Neuronal stem cell (in vitro differentiated cells): ENCODE measurements at regions not wholly inside any gene's neighbourhood (a gene's known extent, or its start where the extent isn't known, plus 50 kb on each side); places are given as distances from the start of the nearest gene placed in this dataset.

Source experiments
- DNase-seq: peaks from one replicate; pipeline ENCODE4 v3.0.0-alpha.2; 2013; ENCODE audit warnings: low spot score
- H2AFZ ChIP-seq: one replicate; pipeline ENCODE4 v1.6.1; 2013; ENCODE audit warnings: mild to moderate bottlenecking, low read length, inconsistent platforms
- H2AK5ac ChIP-seq: 2 replicates; pipeline ENCODE4 v1.6.1; 2013; ENCODE audit warnings: low read depth, mild to moderate bottlenecking, inconsistent platforms, low read length, moderate library complexity, mixed read lengths
- H2BK120ac ChIP-seq: 2 replicates; pipeline ENCODE4 v1.6.1; 2013; ENCODE audit warnings: low read depth, mild to moderate bottlenecking, inconsistent platforms, low read length, moderate library complexity, mixed read lengths
- H2BK12ac ChIP-seq: one replicate; pipeline ENCODE4 v1.6.1; 2013; ENCODE audit warnings: low read length, inconsistent platforms
- H2BK15ac ChIP-seq: 2 replicates; pipeline ENCODE4 v1.6.1; 2013; ENCODE audit warnings: mild to moderate bottlenecking, low read length, inconsistent platforms, mixed read lengths
- H2BK5ac ChIP-seq: one replicate; pipeline ENCODE4 v1.6.1; 2013; ENCODE audit warnings: inconsistent platforms, mild to moderate bottlenecking, low read length, moderate library complexity
- H3K14ac ChIP-seq: one replicate; pipeline ENCODE4 v1.6.1; 2013; ENCODE audit warnings: low read length, inconsistent platforms
- H3K18ac ChIP-seq: 2 replicates; pipeline ENCODE4 v1.6.1; 2013; ENCODE audit warnings: low read length, inconsistent platforms
- H3K23ac ChIP-seq: 2 replicates; pipeline ENCODE4 v1.6.1; 2013; ENCODE audit warnings: low read depth, mild to moderate bottlenecking, mixed read lengths, low read length, inconsistent platforms; ENCODE audit not compliant: poor library complexity
- H3K27ac ChIP-seq: replicated peaks from 3 replicates; pipeline ENCODE4 v1.5.1; 2013; ENCODE audit warnings: low read length, inconsistent platforms
- H3K27me3 ChIP-seq, 3 experiments: 2 replicates each; pipeline ENCODE4 v1.6.1; 2013; ENCODE audit warnings: low read length in 3 of 3, mild to moderate bottlenecking in 2 of 3, inconsistent platforms in 1 of 3, low read depth in 1 of 3, mixed read lengths in 1 of 3, moderate library complexity in 1 of 3; ENCODE audit not compliant: control insufficient read depth in 3 of 3, insufficient read depth in 3 of 3
- H3K36me3 ChIP-seq, 2 donors: replicated peaks in 1 of 2; 2 replicates each; pipeline ENCODE4 v1.6.1; 2013; ENCODE audit warnings: low read length in 2 of 2; ENCODE audit not compliant: control insufficient read depth in 2 of 2, insufficient read depth in 2 of 2
- H3K4ac ChIP-seq: 2 replicates; pipeline ENCODE4 v1.6.1; 2013; ENCODE audit warnings: inconsistent platforms, mild to moderate bottlenecking, low read length, moderate library complexity
- H3K4me1 ChIP-seq, 2 donors: 1 replicate in 1 of 2; 2 replicates in 1 of 2; pipeline ENCODE4 v1.6.1; 2013; ENCODE audit warnings: low read length in 2 of 2, low read depth in 1 of 2; ENCODE audit not compliant: control insufficient read depth in 2 of 2, insufficient read depth in 1 of 2
- H3K4me2 ChIP-seq: one replicate; pipeline ENCODE4 v1.6.1; 2013; ENCODE audit warnings: mild to moderate bottlenecking, low read length, inconsistent platforms; ENCODE audit not compliant: insufficient read depth, poor library complexity, severe bottlenecking
- H3K4me3 ChIP-seq, 2 donors: 2 replicates each; pipeline ENCODE4 v1.5.1; 2013; ENCODE audit warnings: low read length in 2 of 2, mild to moderate bottlenecking in 2 of 2, inconsistent platforms in 1 of 2, moderate library complexity in 1 of 2
- H3K79me1 ChIP-seq: one replicate; pipeline ENCODE4 v1.6.1; 2013; ENCODE audit warnings: low read depth, mild to moderate bottlenecking, inconsistent platforms, low read length, moderate library complexity
- H3K9ac ChIP-seq: one replicate; pipeline ENCODE4 v1.6.1; 2013; ENCODE audit warnings: mild to moderate bottlenecking, low read depth, low read length, inconsistent platforms; ENCODE audit not compliant: poor library complexity
- H3K9me3 ChIP-seq, 2 donors: replicated peaks in 1 of 2; 2 replicates each; pipeline versions ENCODE3 to v1.6.1; 2013; ENCODE audit warnings: low read length in 2 of 2, mild to moderate bottlenecking in 2 of 2, inconsistent platforms in 1 of 2, low read depth in 1 of 2, mixed read lengths in 1 of 2, moderate library complexity in 1 of 2; ENCODE audit not compliant: control insufficient read depth in 2 of 2, insufficient read depth in 1 of 2
- H4K8ac ChIP-seq: one replicate; pipeline ENCODE4 v1.6.1; 2013; ENCODE audit warnings: low read depth, mild to moderate bottlenecking, inconsistent platforms, low read length, moderate library complexity
- H4K91ac ChIP-seq: one replicate; pipeline ENCODE4 v1.6.1; 2013; ENCODE audit warnings: low read length, low read depth, mild to moderate bottlenecking, inconsistent platforms; ENCODE audit not compliant: poor library complexity
- WGBS, 2 donors: extraction: QIAGEN DNeasy Blood & Tissue Kit; methylation state at CpG; one replicate each; pipeline ENCODE4 v1.1.7; 2013; ENCODE audit warnings: missing lambda C conversion rate in 2 of 2, mixed read lengths in 1 of 2; ENCODE audit not compliant: insufficient read length in 2 of 2, insufficient replicate concordance in 1 of 2; ENCODE audit errors: extremely low coverage in 2 of 2; 5-methylcytosine and 5-hydroxymethylcytosine counted together

DNA sequence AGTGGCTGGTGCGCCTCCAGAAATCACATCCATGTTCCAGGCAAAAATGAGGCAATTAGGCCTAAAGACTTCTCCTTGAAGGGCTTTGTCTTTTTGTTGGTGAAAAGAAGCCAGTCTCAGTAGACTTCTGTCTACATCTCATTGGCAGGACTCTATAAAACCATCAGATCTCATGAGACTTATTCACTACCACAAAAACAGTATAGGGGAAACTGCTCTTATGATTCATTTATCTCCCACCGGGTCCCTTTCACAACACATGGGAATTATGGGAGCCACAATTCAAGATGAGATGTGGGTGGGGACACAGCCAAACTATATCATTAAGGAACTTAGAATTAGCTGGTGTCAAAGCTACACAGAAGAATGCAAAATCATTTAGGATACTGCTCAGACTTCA is 77.7 kb upstream of the SNX2 start:
- no peaks in the 10 kb centered on the region for H3K27me3 ChIP-seq
- no peak overlapping the region for H2BK12ac ChIP-seq
- no peak overlapping the region for H3K4ac ChIP-seq
- H2BK5ac ChIP-seq, result no peak overlapping the region
- H3K27ac ChIP-seq, result no peak overlapping the region
- no peak overlapping the region for H2BK15ac ChIP-seq
- H3K4me3 ChIP-seq, result no peak overlapping the region
- H3K23ac ChIP-seq, result no peak overlapping the region
- peaks cover 0 to 4% of the 10 kb centered on the region in 2 donors for H3K4me1 ChIP-seq
- no peak overlapping the region for H2AFZ ChIP-seq
- H3K36me3 ChIP-seq, result no peaks in the 10 kb centered on the region
- DNase-seq, result no peak
- H2AK5ac ChIP-seq, result no peak overlapping the region
- no peak overlapping the region for H3K4me2 ChIP-seq
- no peak overlapping the region for H2BK120ac ChIP-seq
- no CpG with 5 or more reads among the region's 2 CpGs for WGBS, 2 donors
- no peaks in the 10 kb centered on the region for H3K79me1 ChIP-seq
- no peak overlapping the region for H4K91ac ChIP-seq
- no peak overlapping the region for H4K8ac ChIP-seq
- no peak overlapping the region for H3K18ac ChIP-seq
- H3K9me3 ChIP-seq, result no peaks in the 10 kb centered on the region
- H3K9ac ChIP-seq, result no peak overlapping the region
- H3K14ac ChIP-seq, result no peak overlapping the region

- no peak overlapping the region for H3K4me2 ChIP-seq
- no peaks in the 10 kb centered on the region for H3K36me3 ChIP-seq
- no CpG with 5 or more reads among the region's 2 CpGs for WGBS, 2 donors
- H2BK120ac ChIP-seq, result no peak overlapping the region
- no peak overlapping the region for H4K8ac ChIP-seq
- H3K27me3 ChIP-seq, result no peaks in the 10 kb centered on the region
- H3K4ac ChIP-seq, result no peak overlapping the region
- H2AK5ac ChIP-seq, result no peak overlapping the region
- H3K9me3 ChIP-seq, result no peaks in the 10 kb centered on the region
- H3K23ac ChIP-seq, result no peak overlapping the region
- H3K4me3 ChIP-seq, result no peak overlapping the region
- no peak overlapping the region for H2BK5ac ChIP-seq
- H3K4me1 ChIP-seq, result peaks cover 0 to 4% of the 10 kb centered on the region in 2 donors
- H3K79me1 ChIP-seq, result no peaks in the 10 kb centered on the region
- H3K27ac ChIP-seq, result no peak overlapping the region
- H2BK12ac ChIP-seq, result no peak overlapping the region
- H2AFZ ChIP-seq, result no peak overlapping the region
- H3K18ac ChIP-seq, result no peak overlapping the region
- no peak overlapping the region for H3K14ac ChIP-seq
- H3K9ac ChIP-seq, result no peak overlapping the region
- H4K91ac ChIP-seq, result no peak overlapping the region
- H2BK15ac ChIP-seq, result no peak overlapping the region
- no peak for DNase-seq
Measured at GRCh38 chr5:122699201-122699600, 75.7 kb upstream of the SNX2 start.

GRCh38 chr5:122701640-122702523 is 73.0 kb upstream of the SNX2 start:
- Histone ChIP-seq H4K91ac (no peak overlapping the region), H3K4ac (no peak overlapping the region), H3K79me1 (no peaks in the 10 kb centered on the region), H2BK5ac (no peak overlapping the region), H3K27ac (no peak overlapping the region), H2BK12ac (no peak overlapping the region), H3K36me3 (no peaks in the 10 kb centered on the region), H2AK5ac (no peak overlapping the region), H3K23ac (no peak overlapping the region), H3K9ac (no peak overlapping the region), H3K18ac (no peak overlapping the region), H4K8ac (no peak overlapping the region), H3K9me3 (no peaks in the 10 kb centered on the region), H3K4me1 (peaks cover 0 to 4% of the 10 kb centered on the region in 2 donors), H3K14ac (no peak overlapping the region), H2BK15ac (no peak overlapping the region), H2BK120ac (no peak overlapping the region), H3K4me3 (no peak overlapping the region), H3K4me2 (no peak overlapping the region), H3K27me3 (no peaks in the 10 kb centered on the region), H2AFZ (no peak overlapping the region)
- no peak for DNase-seq
- no CpG with 5 or more reads among the region's 8 CpGs for WGBS, 2 donors

DNA sequence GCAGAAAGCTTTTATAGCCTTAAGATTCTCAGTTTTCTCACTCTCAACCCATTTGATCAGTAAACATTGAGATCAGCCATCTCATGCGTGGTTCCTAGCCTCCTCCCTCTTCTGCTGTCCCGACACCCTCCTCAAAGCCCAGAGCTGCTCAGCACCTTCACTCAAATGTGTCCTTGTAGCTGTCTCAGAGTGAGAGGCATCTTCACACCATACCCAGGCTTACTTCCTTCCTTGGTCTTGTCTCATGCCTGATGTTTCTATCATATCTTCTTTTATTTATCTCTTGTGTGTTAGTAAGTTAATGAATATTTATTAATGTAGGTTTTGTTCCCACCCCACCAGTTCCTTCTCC is 72.4 kb upstream of the SNX2 start:
- no peak overlapping the region for H3K4ac ChIP-seq
- no peak overlapping the region for H2BK12ac ChIP-seq
- no peak overlapping the region for H2AK5ac ChIP-seq
- no CpG with 5 or more reads among the region's 2 CpGs for WGBS, 2 donors
- H3K18ac ChIP-seq, result no peak overlapping the region
- H3K27me3 ChIP-seq, result no peaks in the 10 kb centered on the region
- no peaks in the 10 kb centered on the region for H3K79me1 ChIP-seq
- H3K4me1 ChIP-seq, result peaks cover 0 to 4% of the 10 kb centered on the region in 2 donors
- H3K14ac ChIP-seq, result no peak overlapping the region
- H3K4me2 ChIP-seq, result no peak overlapping the region
- H4K91ac ChIP-seq, result no peak overlapping the region
- H3K9me3 ChIP-seq, result no peaks in the 10 kb centered on the region
- no peak overlapping the region for H3K23ac ChIP-seq
- no peaks in the 10 kb centered on the region for H3K36me3 ChIP-seq
- H3K9ac ChIP-seq, result no peak overlapping the region
- H2BK120ac ChIP-seq, result no peak overlapping the region
- no peak overlapping the region for H2AFZ ChIP-seq
- no peak overlapping the region for H3K27ac ChIP-seq
- H4K8ac ChIP-seq, result no peak overlapping the region
- H2BK5ac ChIP-seq, result no peak overlapping the region
- no peak overlapping the region for H3K4me3 ChIP-seq
- H2BK15ac ChIP-seq, result no peak overlapping the region
- DNase-seq, result no peak
